Activated CD4-positive, alpha-beta T cell treated with anti-CD3 and anti-CD28 coated beads, Interleukin-2, amount 10 ng/mL, durations not matched to agents 24 days and 14 days (primary cell): ENCODE measurements at regions not wholly inside any gene's neighbourhood (a gene's known extent, or its start where the extent isn't known, plus 50 kb on each side); places are given as distances from the start of the nearest gene placed in this dataset.
"Not testable (repeated sequence)": the region's sequence is repeated elsewhere in the genome, so short reads cannot be mapped to it uniquely, and the experiment has no call there.

Experiments used
- DNase-seq: peaks from one replicate; pipeline ENCODE4 v3.0.0; 2022
- H3K27ac Mint-ChIP-seq: one replicate; pipeline ENCODE4 v1.8.0; 2022; ENCODE audit warnings: mild to moderate bottlenecking, mixed read lengths
- H3K27me3 Mint-ChIP-seq: one replicate; pipeline ENCODE4 v1.8.0; 2022; ENCODE audit warnings: mixed read lengths
- H3K36me3 Mint-ChIP-seq: one replicate; pipeline ENCODE4 v1.8.0; 2022; ENCODE audit warnings: low read depth, mild to moderate bottlenecking, mixed read lengths
- H3K4me1 Mint-ChIP-seq: one replicate; pipeline ENCODE4 v1.8.0; 2021; ENCODE audit warnings: mixed read lengths
- H3K4me3 Mint-ChIP-seq: one replicate; pipeline ENCODE4 v1.8.0; 2022; ENCODE audit warnings: mild to moderate bottlenecking, moderate library complexity, mixed read lengths
- H3K9me3 Mint-ChIP-seq: one replicate; pipeline ENCODE4 v1.8.0; 2021; ENCODE audit warnings: mixed read lengths
- intact Hi-C: fragments of 100-400 bp; cut with micrococcal nuclease; formaldehyde crosslinking; loops from one replicate; pipeline ENCODE4 v1.15.1; 2023

GRCh38 chr2:239866350-239866749 lies 158.8 kb downstream of the NDUFA10 start:
- peak; percentile 12 for DNase-seq
- Mint-ChIP-seq H3K36me3 (no peaks in the 10 kb centered on the region), H3K27me3 (peaks cover 5% of the 10 kb centered on the region), H3K27ac (no peak overlapping the region), H3K4me3 (no peak overlapping the region), H3K9me3 (no peaks in the 10 kb centered on the region), H3K4me1 (no peaks in the 10 kb centered on the region)
- intact Hi-C loops = no loop called here

GRCh38 chr2:239865856-239866255 lies 159.3 kb downstream of the NDUFA10 start:
- H3K36me3 Mint-ChIP-seq, H3K9me3 Mint-ChIP-seq, H3K4me1 Mint-ChIP-seq, intact Hi-C loops, H3K4me3 Mint-ChIP-seq, H3K27ac Mint-ChIP-seq, H3K27me3 Mint-ChIP-seq, DNase-seq: not testable (repeated sequence)

- no peaks in the 10 kb centered on the region for H3K9me3 Mint-ChIP-seq
- no peak overlapping the region for H3K27ac Mint-ChIP-seq
- peak; percentile 46 for DNase-seq
- intact Hi-C loops = no loop called here
- no peaks in the 10 kb centered on the region for H3K36me3 Mint-ChIP-seq
- H3K4me1 Mint-ChIP-seq = no peaks in the 10 kb centered on the region
- no peak overlapping the region for H3K4me3 Mint-ChIP-seq
- H3K27me3 Mint-ChIP-seq = peaks cover 14% of the 10 kb centered on the region
Observed at GRCh38 chr2:239865059-239865639, 160.0 kb downstream of the NDUFA10 start.

- peak; percentile 54 for DNase-seq
- Mint-ChIP-seq H3K4me3 (no peak overlapping the region), H3K27ac (no peak overlapping the region), H3K27me3 (peaks cover 14% of the 10 kb centered on the region), H3K36me3 (no peaks in the 10 kb centered on the region), H3K9me3 (no peaks in the 10 kb centered on the region), H3K4me1 (no peaks in the 10 kb centered on the region)
- intact Hi-C loops = no loop called here
Observed at GRCh38 chr2:239864247-239865058, 160.7 kb downstream of the NDUFA10 start.

DNA sequence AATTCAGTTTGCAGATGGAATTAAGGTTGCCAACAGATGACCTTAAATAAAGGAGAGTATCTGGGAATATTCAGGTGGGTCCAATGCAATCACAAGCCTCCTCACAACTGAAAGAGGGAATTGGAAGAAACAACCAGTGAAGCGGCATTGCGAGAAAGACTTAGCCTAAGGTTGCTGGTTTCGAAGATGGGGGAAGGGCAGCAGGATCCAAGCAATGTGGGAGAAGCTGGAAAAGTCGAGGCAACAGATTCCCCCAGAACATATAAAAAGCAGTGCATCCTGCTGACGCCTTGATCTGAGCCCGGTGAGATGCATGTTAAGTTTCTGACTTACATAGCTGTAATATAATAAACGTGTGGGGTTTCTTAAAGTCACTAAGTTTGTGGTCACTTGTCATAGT lies 162.5 kb downstream of the NDUFA10 start:
- Mint-ChIP-seq H3K27ac (no peak overlapping the region), H3K27me3 (peaks cover 25% of the 10 kb centered on the region), H3K9me3 (no peaks in the 10 kb centered on the region), H3K36me3 (no peaks in the 10 kb centered on the region), H3K4me3 (no peak overlapping the region), H3K4me1 (no peaks in the 10 kb centered on the region)
- intact Hi-C loops = no loop called here
- peak; percentile 40 for DNase-seq

DNA sequence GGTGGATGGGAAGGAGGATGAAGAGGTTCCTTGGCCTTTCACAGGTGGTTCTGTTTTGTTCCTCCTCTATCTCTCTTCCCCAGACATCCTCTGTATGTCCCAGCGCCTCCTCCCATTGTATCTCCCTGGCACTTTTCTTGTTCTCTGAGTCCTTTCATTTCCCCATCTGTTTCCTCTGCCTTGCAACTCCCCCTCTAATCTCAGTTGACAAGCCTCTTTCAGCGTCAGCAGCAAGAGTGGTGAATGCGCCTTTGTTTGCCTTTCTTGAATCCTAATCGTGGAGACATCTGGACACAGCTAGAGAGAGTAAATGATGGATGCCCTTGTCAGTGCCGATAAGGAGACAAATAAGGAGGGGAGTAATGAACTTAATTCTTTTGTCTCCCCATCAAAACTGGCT lies 167.0 kb downstream of the NDUFA10 start:
- DNase-seq = no peak
- Mint-ChIP-seq H3K27ac (no peak overlapping the region), H3K9me3 (no peaks in the 10 kb centered on the region), H3K4me3 (no peak overlapping the region), H3K4me1 (no peaks in the 10 kb centered on the region), H3K27me3 (peaks cover 27% of the 10 kb centered on the region), H3K36me3 (no peaks in the 10 kb centered on the region)
- intact Hi-C loops = no loop called here

GRCh38 chr2:239857591-239857990 lies 167.6 kb downstream of the NDUFA10 start:
- H3K4me3 Mint-ChIP-seq = no peak overlapping the region
- intact Hi-C loops = no loop called here

DNA sequence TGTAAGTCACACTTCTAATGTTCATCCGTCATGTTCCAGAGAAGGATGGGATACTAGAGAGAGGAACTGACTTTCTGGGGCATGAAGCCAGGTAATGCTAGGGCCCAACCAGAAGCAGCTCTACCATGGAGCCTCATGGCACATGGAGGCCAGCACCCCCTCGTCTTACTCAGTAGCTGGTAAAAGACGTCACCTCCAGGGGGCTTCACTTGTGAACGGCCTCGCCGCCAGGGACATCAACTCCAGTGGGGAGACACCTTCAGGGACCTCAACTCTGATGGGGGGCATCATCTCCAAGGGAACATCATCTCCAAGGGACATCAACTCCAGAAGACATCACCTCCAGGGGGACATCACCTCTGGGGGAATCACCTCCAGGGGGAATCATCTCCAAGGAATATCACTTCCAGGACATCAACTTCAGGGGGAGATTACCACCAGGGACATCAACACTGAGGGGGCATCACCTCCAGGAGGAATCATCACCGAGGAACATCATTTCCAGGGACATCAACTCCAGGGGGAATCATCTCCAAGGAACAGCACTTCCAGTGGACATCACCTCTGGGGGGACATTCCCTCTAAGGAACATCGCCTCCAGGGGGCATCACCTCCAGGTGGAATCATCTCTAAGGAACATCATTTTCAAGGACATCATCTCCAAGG lies 168.4 kb downstream of the NDUFA10 start:
- H3K36me3 Mint-ChIP-seq = no peaks in the 10 kb centered on the region
- H3K4me3 Mint-ChIP-seq = no peak overlapping the region
- H3K27ac Mint-ChIP-seq = no peak overlapping the region
- intact Hi-C loops = no loop called here
- peaks cover 23% of the 10 kb centered on the region for H3K27me3 Mint-ChIP-seq
- no peaks in the 10 kb centered on the region for H3K4me1 Mint-ChIP-seq
- no peaks in the 10 kb centered on the region for H3K9me3 Mint-ChIP-seq
- no peak for DNase-seq

More at GRCh38 chr2:239857591-239857990, 167.6 kb downstream of the NDUFA10 start:
- Mint-ChIP-seq H3K27me3 (peaks cover 27% of the 10 kb centered on the region), H3K36me3 (no peaks in the 10 kb centered on the region), H3K27ac (no peak overlapping the region), H3K4me1 (no peaks in the 10 kb centered on the region), H3K9me3 (no peaks in the 10 kb centered on the region)
- DNase-seq = no peak

- Mint-ChIP-seq H3K9me3 (peaks cover 5% of the 10 kb centered on the region), H3K27me3 (peaks cover 20% of the 10 kb centered on the region), H3K4me1 (no peaks in the 10 kb centered on the region), H3K36me3 (no peaks in the 10 kb centered on the region), H3K4me3 (no peak overlapping the region), H3K27ac (no peak overlapping the region)
- intact Hi-C loops = no loop called here
- DNase-seq = no peak
Observed at GRCh38 chr2:239855863-239856587, 169.1 kb downstream of the NDUFA10 start.

GRCh38 chr2:239854596-239854995 lies 170.5 kb downstream of the NDUFA10 start:
- Mint-ChIP-seq H3K4me3 (no peak overlapping the region), H3K27me3 (peaks cover 15% of the 10 kb centered on the region), H3K27ac (no peak overlapping the region), H3K4me1 (no peaks in the 10 kb centered on the region), H3K36me3 (no peaks in the 10 kb centered on the region), H3K9me3 (peaks cover 5% of the 10 kb centered on the region)
- intact Hi-C loops = no loop called here
- no peak for DNase-seq

GRCh38 chr2:239853706-239854327 lies 171.3 kb downstream of the NDUFA10 start:
- no peak overlapping the region for H3K4me3 Mint-ChIP-seq
- DNase-seq = no peak
- H3K27me3 Mint-ChIP-seq = peaks cover 15% of the 10 kb centered on the region
- H3K4me1 Mint-ChIP-seq = no peaks in the 10 kb centered on the region
- intact Hi-C loops = no loop called here
- no peak overlapping the region for H3K27ac Mint-ChIP-seq
- peaks cover 5% of the 10 kb centered on the region for H3K9me3 Mint-ChIP-seq
- no peaks in the 10 kb centered on the region for H3K36me3 Mint-ChIP-seq

- intact Hi-C loops = no loop called here
- no peak for DNase-seq
- no peaks in the 10 kb centered on the region for H3K4me1 Mint-ChIP-seq
- no peak overlapping the region for H3K27ac Mint-ChIP-seq
- H3K36me3 Mint-ChIP-seq = no peaks in the 10 kb centered on the region
- peaks cover 5% of the 10 kb centered on the region for H3K9me3 Mint-ChIP-seq
- no peak overlapping the region for H3K4me3 Mint-ChIP-seq
- H3K27me3 Mint-ChIP-seq = peaks cover 13% of the 10 kb centered on the region
Observed at GRCh38 chr2:239853121-239853520, 172.0 kb downstream of the NDUFA10 start.

DNA sequence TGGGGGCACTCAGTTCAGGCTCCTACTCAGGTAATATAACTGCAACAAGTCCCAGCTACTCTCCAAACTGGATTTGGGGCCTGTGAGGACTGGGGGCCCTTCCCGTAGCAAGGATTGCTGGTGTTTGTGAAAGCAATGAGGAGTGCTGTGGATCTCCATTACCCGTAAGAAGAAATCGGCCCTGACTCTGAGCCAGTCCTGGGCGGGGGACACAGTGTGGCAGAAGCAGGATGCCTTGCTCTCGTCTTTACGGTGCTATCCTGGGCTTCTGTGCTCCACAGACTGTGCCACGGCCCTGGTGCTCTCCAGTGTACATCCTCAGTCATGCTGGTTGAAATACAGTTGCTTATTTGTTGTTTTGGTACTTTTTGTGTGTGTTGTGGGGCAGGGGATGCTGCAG lies 172.9 kb downstream of the NDUFA10 start:
- intact Hi-C loops = no loop called here
- H3K36me3 Mint-ChIP-seq = no peaks in the 10 kb centered on the region

More for the DNA sequence above, 172.9 kb downstream of the NDUFA10 start:
- H3K4me3 Mint-ChIP-seq = no peak overlapping the region
- H3K9me3 Mint-ChIP-seq = peaks cover 5% of the 10 kb centered on the region
- no peaks in the 10 kb centered on the region for H3K4me1 Mint-ChIP-seq
- no peak overlapping the region for H3K27ac Mint-ChIP-seq
- peaks cover 13% of the 10 kb centered on the region for H3K27me3 Mint-ChIP-seq
- DNase-seq = no peak
